Stimulated activated memory B cell treated with anti-CD40 and anti-IgM and Interleukin-4, amounts not matched to agents 10 μg/mL and 1 μg/mL and 100 μg/mL, for 72 hours (primary cell): ENCODE measurements at regions not wholly inside any gene's neighbourhood (a gene's known extent, or its start where the extent isn't known, plus 50 kb on each side); places are given as distances from the start of the nearest gene placed in this dataset.
A peak's percentile ranks its signal among the peaks of the same experiment; 100 is the strongest.
"Not testable (repeated sequence)": the region's sequence is repeated elsewhere in the genome, so short reads cannot be mapped to it uniquely, and the experiment has no call there.

Experiments
- ATAC-seq: fragments of 150-1000 bp; cut with Tn5 transposase; 2 replicates; pipeline ENCODE4 v1.10.0; 2021
- H3K27ac Mint-ChIP-seq: one replicate; pipeline ENCODE4 v1.8.0; 2022; ENCODE audit warnings: mild to moderate bottlenecking, mixed read lengths
- H3K27me3 Mint-ChIP-seq: one replicate; pipeline ENCODE4 v1.8.0; 2022; ENCODE audit warnings: mixed read lengths
- H3K36me3 Mint-ChIP-seq: one replicate; pipeline ENCODE4 v1.8.0; 2022; ENCODE audit warnings: mixed read lengths
- H3K4me1 Mint-ChIP-seq: one replicate; pipeline ENCODE4 v1.8.0; 2022; ENCODE audit warnings: mixed read lengths
- H3K4me3 Mint-ChIP-seq: one replicate; pipeline ENCODE4 v1.8.0; 2022; ENCODE audit warnings: mild to moderate bottlenecking, moderate library complexity, mixed read lengths
- H3K9me3 Mint-ChIP-seq: one replicate; pipeline ENCODE4 v1.8.0; 2022; ENCODE audit warnings: mixed read lengths

GRCh38 chr5:39711821-39712220 is 287.0 kb upstream of the DAB2 start:
- no peak overlapping the region for H3K27ac Mint-ChIP-seq
- peaks cover 3% of the 10 kb centered on the region for H3K4me1 Mint-ChIP-seq
- no peaks in the 10 kb centered on the region for H3K9me3 Mint-ChIP-seq
- H3K27me3 Mint-ChIP-seq, result peaks cover 9% of the 10 kb centered on the region
- no peak for ATAC-seq
- H3K36me3 Mint-ChIP-seq, result no peaks in the 10 kb centered on the region
- no peak overlapping the region for H3K4me3 Mint-ChIP-seq

GRCh38 chr5:39709032-39709431 is 284.3 kb upstream of the DAB2 start:
- Mint-ChIP-seq H3K4me1 (no peaks in the 10 kb centered on the region), H3K27ac (no peak overlapping the region), H3K9me3 (no peaks in the 10 kb centered on the region), H3K4me3 (no peak overlapping the region), H3K36me3 (no peaks in the 10 kb centered on the region), H3K27me3 (peaks cover 9% of the 10 kb centered on the region)
- ATAC-seq, result no peak

- H3K9me3 Mint-ChIP-seq, result no peaks in the 10 kb centered on the region
- H3K36me3 Mint-ChIP-seq, result no peaks in the 10 kb centered on the region
- no peak for ATAC-seq
- H3K27ac Mint-ChIP-seq, result no peak overlapping the region
- peaks cover 9% of the 10 kb centered on the region for H3K27me3 Mint-ChIP-seq
- no peaks in the 10 kb centered on the region for H3K4me1 Mint-ChIP-seq
- H3K4me3 Mint-ChIP-seq, result no peak overlapping the region
Measured at GRCh38 chr5:39702928-39703327, 278.1 kb upstream of the DAB2 start.

- no peaks in the 10 kb centered on the region for H3K27me3 Mint-ChIP-seq
- no peaks in the 10 kb centered on the region for H3K36me3 Mint-ChIP-seq
- ATAC-seq, result peak; percentile 74
- H3K4me1 Mint-ChIP-seq, result no peaks in the 10 kb centered on the region
- no peak overlapping the region for H3K4me3 Mint-ChIP-seq
- H3K9me3 Mint-ChIP-seq, result no peaks in the 10 kb centered on the region
- H3K27ac Mint-ChIP-seq, result no peak overlapping the region
Measured at GRCh38 chr5:39700523-39700922, 275.7 kb upstream of the DAB2 start.

- Mint-ChIP-seq H3K4me3 (no peak overlapping the region), H3K36me3 (no peaks in the 10 kb centered on the region), H3K9me3 (no peaks in the 10 kb centered on the region), H3K4me1 (no peaks in the 10 kb centered on the region), H3K27ac (no peak overlapping the region), H3K27me3 (no peaks in the 10 kb centered on the region)
- ATAC-seq, result no peak
Measured at GRCh38 chr5:39698838-39699560, 274.2 kb upstream of the DAB2 start.

- no peaks in the 10 kb centered on the region for H3K9me3 Mint-ChIP-seq
- H3K4me1 Mint-ChIP-seq, result no peaks in the 10 kb centered on the region
- no peaks in the 10 kb centered on the region for H3K27me3 Mint-ChIP-seq
- H3K27ac Mint-ChIP-seq, result no peak overlapping the region
- no peak for ATAC-seq
- H3K36me3 Mint-ChIP-seq, result no peaks in the 10 kb centered on the region
- H3K4me3 Mint-ChIP-seq, result no peak overlapping the region
Measured at GRCh38 chr5:39697881-39698280, 273.1 kb upstream of the DAB2 start.

- no peak overlapping the region for H3K4me3 Mint-ChIP-seq
- no peaks in the 10 kb centered on the region for H3K9me3 Mint-ChIP-seq
- no peak overlapping the region for H3K27ac Mint-ChIP-seq
- ATAC-seq, result no peak
- H3K27me3 Mint-ChIP-seq, result no peaks in the 10 kb centered on the region
- H3K36me3 Mint-ChIP-seq, result no peaks in the 10 kb centered on the region
- no peaks in the 10 kb centered on the region for H3K4me1 Mint-ChIP-seq
Measured at GRCh38 chr5:39696672-39697398, 272.1 kb upstream of the DAB2 start.

- Mint-ChIP-seq H3K9me3 (peaks cover 2% of the 10 kb centered on the region), H3K27me3 (peaks cover 12% of the 10 kb centered on the region), H3K36me3 (no peaks in the 10 kb centered on the region), H3K27ac (no peak overlapping the region), H3K4me1 (no peaks in the 10 kb centered on the region), H3K4me3 (no peak overlapping the region)
- ATAC-seq, result no peak
Measured at GRCh38 chr5:39691993-39692392, 267.2 kb upstream of the DAB2 start.

GRCh38 chr5:39691136-39691535 is 266.4 kb upstream of the DAB2 start:
- no peak overlapping the region for H3K27ac Mint-ChIP-seq
- peaks cover 12% of the 10 kb centered on the region for H3K27me3 Mint-ChIP-seq
- no peaks in the 10 kb centered on the region for H3K4me1 Mint-ChIP-seq
- no peak for ATAC-seq
- peaks cover 2% of the 10 kb centered on the region for H3K9me3 Mint-ChIP-seq
- H3K36me3 Mint-ChIP-seq, result no peaks in the 10 kb centered on the region
- no peak overlapping the region for H3K4me3 Mint-ChIP-seq

GRCh38 chr5:39689919-39690318 is 265.1 kb upstream of the DAB2 start:
- H3K36me3 Mint-ChIP-seq, result no peaks in the 10 kb centered on the region

GRCh38 chr5:39687924-39688323 is 263.1 kb upstream of the DAB2 start:
- not testable (repeated sequence) for H3K36me3 Mint-ChIP-seq

More at GRCh38 chr5:39689919-39690318, 265.1 kb upstream of the DAB2 start:
- peaks cover 12% of the 10 kb centered on the region for H3K27me3 Mint-ChIP-seq
- no peak overlapping the region for H3K4me3 Mint-ChIP-seq
- peaks cover 2% of the 10 kb centered on the region for H3K9me3 Mint-ChIP-seq
- no peaks in the 10 kb centered on the region for H3K4me1 Mint-ChIP-seq
- no peak for ATAC-seq
- no peak overlapping the region for H3K27ac Mint-ChIP-seq

GRCh38 chr5:39680213-39680612 is 255.4 kb upstream of the DAB2 start:
- H3K4me1 Mint-ChIP-seq, result no peaks in the 10 kb centered on the region
- H3K9me3 Mint-ChIP-seq, result no peaks in the 10 kb centered on the region
- H3K27me3 Mint-ChIP-seq, result no peaks in the 10 kb centered on the region
- ATAC-seq, result no peak
- no peak overlapping the region for H3K27ac Mint-ChIP-seq
- no peak overlapping the region for H3K4me3 Mint-ChIP-seq
- H3K36me3 Mint-ChIP-seq, result no peaks in the 10 kb centered on the region

More at GRCh38 chr5:39687924-39688323, 263.1 kb upstream of the DAB2 start:
- H3K9me3 Mint-ChIP-seq, ATAC-seq, H3K27ac Mint-ChIP-seq, H3K4me3 Mint-ChIP-seq, H3K4me1 Mint-ChIP-seq: not testable (repeated sequence)
- H3K27me3 Mint-ChIP-seq, result peaks cover 12% of the 10 kb centered on the region

- Mint-ChIP-seq H3K27ac (no peak overlapping the region), H3K27me3 (no peaks in the 10 kb centered on the region), H3K36me3 (no peaks in the 10 kb centered on the region), H3K9me3 (no peaks in the 10 kb centered on the region), H3K4me3 (no peak overlapping the region), H3K4me1 (no peaks in the 10 kb centered on the region)
- no peak for ATAC-seq
Measured at GRCh38 chr5:39678534-39678933, 253.8 kb upstream of the DAB2 start.

GRCh38 chr5:39675676-39676075 is 250.9 kb upstream of the DAB2 start:
- H3K4me1 Mint-ChIP-seq, result no peaks in the 10 kb centered on the region
- no peak overlapping the region for H3K27ac Mint-ChIP-seq
- H3K9me3 Mint-ChIP-seq, result no peaks in the 10 kb centered on the region
- H3K4me3 Mint-ChIP-seq, result no peak overlapping the region
- no peaks in the 10 kb centered on the region for H3K27me3 Mint-ChIP-seq
- no peaks in the 10 kb centered on the region for H3K36me3 Mint-ChIP-seq
- no peak for ATAC-seq

- H3K36me3 Mint-ChIP-seq, result no peaks in the 10 kb centered on the region
- no peaks in the 10 kb centered on the region for H3K9me3 Mint-ChIP-seq
- no peak overlapping the region for H3K27ac Mint-ChIP-seq
- H3K27me3 Mint-ChIP-seq, result no peaks in the 10 kb centered on the region
- no peak overlapping the region for H3K4me3 Mint-ChIP-seq
- no peak for ATAC-seq
- H3K4me1 Mint-ChIP-seq, result no peaks in the 10 kb centered on the region
Measured at GRCh38 chr5:39674209-39675082, 249.7 kb upstream of the DAB2 start.
